H1 (cell line): ENCODE measurements at regions not wholly inside any gene's neighbourhood (a gene's known extent, or its start where the extent isn't known, plus 50 kb on each side); places are given as distances from the start of the nearest gene placed in this dataset.

Experiments used
- CTCF ChIA-PET: fragments of 300-600 bp; sonication (Branson Sonifier 250); formaldehyde crosslinking; loops from one replicate; lab custom pipeline; 2021; ENCODE audit not compliant: partially characterized antibody; lab: Charles Lee
- POLR2A ChIA-PET: fragments of 300-600 bp; sonication (Branson Sonifier 250); formaldehyde crosslinking; loops from one replicate; lab custom pipeline; 2021; ENCODE audit warnings: inconsistent platforms; ENCODE audit not compliant: partially characterized antibody; lab: Charles Lee
- DNase-seq, 2 experiments: peaks; one replicate each; pipeline versions ENCODE4 v3.0.0 to v3.0.0-alpha.2; 2010 to 2022; ENCODE audit warnings: low spot score in 2 of 2, low read depth in 1 of 2, mixed read lengths in 1 of 2
- FAIRE-seq: peaks from 2 replicates; lab custom pipeline; 2011; peaks lifted over from hg19 to GRCh38; lab: Jason Lieb, UNC
- H2AFZ ChIP-seq: 2 replicates; pipeline ENCODE4 v1.8.1; 2012; ENCODE audit warnings: low read length, inconsistent platforms
- H2AK5ac ChIP-seq: 2 replicates; pipeline ENCODE4 v1.6.1; 2013; ENCODE audit warnings: low read depth, low read length
- H2BK120ac ChIP-seq: replicated peaks from 2 replicates; pipeline ENCODE3; 2013; ENCODE audit warnings: low read depth, low read length, inconsistent platforms
- H2BK12ac ChIP-seq: 2 replicates; pipeline ENCODE4 v1.6.1; 2013; ENCODE audit warnings: low read depth, low read length
- H2BK15ac ChIP-seq: 2 replicates; pipeline ENCODE4 v1.6.1; 2013; ENCODE audit warnings: low read length
- H2BK20ac ChIP-seq: 2 replicates; pipeline ENCODE4 v1.6.1; 2013; ENCODE audit warnings: low read length
- H2BK5ac ChIP-seq: 2 replicates; pipeline ENCODE4 v1.6.1; 2013; ENCODE audit warnings: low read depth, low read length
- H3K14ac ChIP-seq: 2 replicates; pipeline ENCODE4 v1.6.1; 2013; ENCODE audit warnings: inconsistent platforms; ENCODE audit not compliant: insufficient read length
- H3K18ac ChIP-seq: 2 replicates; pipeline ENCODE4 v1.6.1; 2013; ENCODE audit warnings: low read length; ENCODE audit errors: extremely low read depth
- H3K23ac ChIP-seq: 2 replicates; pipeline ENCODE4 v1.6.1; 2013; ENCODE audit warnings: inconsistent platforms; ENCODE audit not compliant: insufficient read length
- H3K23me2 ChIP-seq: 2 replicates; pipeline ENCODE4 v1.6.1; 2013; ENCODE audit warnings: low read depth, low read length
- H3K27ac ChIP-seq: 2 replicates; pipeline ENCODE4 v1.6.1; 2011; ENCODE audit warnings: low read depth, low read length, inconsistent platforms
- H3K27me3 ChIP-seq, 4 experiments: replicated peaks in 1 of 4; 1 replicate in 1 of 4; 2 replicates in 3 of 4; pipeline versions ENCODE4 v1.6.1 to v1.8.1; 2011 to 2013; ENCODE audit warnings: low read length in 3 of 4, mild to moderate bottlenecking in 3 of 4, inconsistent platforms in 2 of 4, mixed read lengths in 2 of 4, moderate library complexity in 1 of 4; ENCODE audit not compliant: control insufficient read depth in 3 of 4, insufficient read depth in 3 of 4; ENCODE audit errors: extremely low read depth in 1 of 4
- H3K36me3 ChIP-seq, 4 experiments: 2 replicates each; pipeline versions ENCODE4 v1.6.1 to v1.8.1; 2011 to 2013; ENCODE audit warnings: mild to moderate bottlenecking in 4 of 4, low read length in 3 of 4, moderate library complexity in 2 of 4, control low read depth in 1 of 4, inconsistent platforms in 1 of 4; ENCODE audit not compliant: insufficient read depth in 4 of 4, control insufficient read depth in 2 of 4
- H3K4ac ChIP-seq: replicated peaks from 2 replicates; pipeline ENCODE3; 2013; ENCODE audit warnings: low read length, low read depth, mixed read lengths, inconsistent platforms; ENCODE audit not compliant: insufficient read length
- H3K4me1 ChIP-seq, 4 experiments: replicated peaks in 1 of 4; 1 replicate in 1 of 4; 2 replicates in 3 of 4; pipeline versions ENCODE4 v1.6.1 to v1.8.1; 2011 to 2013; ENCODE audit warnings: low read length in 3 of 4, inconsistent platforms in 2 of 4, mixed read lengths in 1 of 4; ENCODE audit not compliant: insufficient read depth in 4 of 4, control insufficient read depth in 3 of 4
- H3K4me2 ChIP-seq, 2 experiments: 2 replicates each; pipeline versions ENCODE4 v1.6.1 to v1.8.1; 2011 to 2013; ENCODE audit warnings: low read depth in 2 of 2, low read length in 2 of 2, control low read depth in 1 of 2, inconsistent platforms in 1 of 2, mild to moderate bottlenecking in 1 of 2; ENCODE audit not compliant: insufficient read depth in 1 of 2
- H3K4me3 ChIP-seq, 4 experiments: fragments of 200-600, 300-600 bp in 1 of 4; sonication (generic), shearing (Covaris generic), sonication (Bioruptor Twin) in 1 of 4; 2 replicates each; pipeline versions ENCODE4 v1.5.1 to v1.8.1; 2011 to 2016; ENCODE audit warnings: low read length in 4 of 4, low read depth in 3 of 4, control low read depth in 2 of 4, inconsistent platforms in 2 of 4, mild to moderate bottlenecking in 2 of 4, mixed read lengths in 1 of 4, moderate library complexity in 1 of 4; ENCODE audit not compliant: insufficient read depth in 2 of 4; ENCODE audit errors: extremely low read depth in 1 of 4
- H3K56ac ChIP-seq: replicated peaks from 2 replicates; pipeline ENCODE3; 2013; ENCODE audit warnings: low read depth, mild to moderate bottlenecking, mixed read lengths, low read length, inconsistent platforms; ENCODE audit not compliant: insufficient read length
- H3K79me1 ChIP-seq: 2 replicates; pipeline ENCODE4 v1.6.1; 2013; ENCODE audit warnings: low read depth, low read length, control low read depth
- H3K79me2 ChIP-seq, 2 experiments: 2 replicates each; pipeline versions ENCODE4 v1.6.1 to v1.8.1; 2012 to 2013; ENCODE audit warnings: low read length in 2 of 2, mild to moderate bottlenecking in 2 of 2, inconsistent platforms in 1 of 2; ENCODE audit not compliant: insufficient read depth in 2 of 2, control insufficient read depth in 1 of 2
- H3K9ac ChIP-seq, 4 experiments: replicated peaks in 1 of 4; 1 replicate in 1 of 4; 2 replicates in 3 of 4; pipeline versions ENCODE4 v1.6.1 to v1.8.1; 2011 to 2013; ENCODE audit warnings: low read depth in 3 of 4, low read length in 3 of 4, control low read depth in 2 of 4, mild to moderate bottlenecking in 2 of 4, moderate library complexity in 2 of 4, inconsistent platforms in 1 of 4; ENCODE audit errors: extremely low read depth in 1 of 4
- H3K9me3 ChIP-seq, 2 experiments: 2 replicates each; pipeline versions ENCODE4 v1.6.1 to v1.8.1; 2012 to 2013; ENCODE audit warnings: mild to moderate bottlenecking in 2 of 2, moderate library complexity in 2 of 2, control low read depth in 1 of 2, inconsistent platforms in 1 of 2, low read depth in 1 of 2, low read length in 1 of 2, mixed read lengths in 1 of 2; ENCODE audit not compliant: insufficient read depth in 2 of 2
- H4K20me1 ChIP-seq, 2 experiments: replicated peaks in 1 of 2; 2 replicates each; pipeline versions ENCODE3 to v1.8.1; 2011 to 2013; ENCODE audit warnings: inconsistent platforms in 2 of 2, low read length in 2 of 2, mild to moderate bottlenecking in 1 of 2; ENCODE audit not compliant: insufficient read depth in 2 of 2, control insufficient read depth in 1 of 2
- H4K5ac ChIP-seq: 2 replicates; pipeline ENCODE4 v1.6.1; 2013; ENCODE audit warnings: low read length, low read depth, mixed read lengths, inconsistent platforms; ENCODE audit not compliant: insufficient read length
- H4K8ac ChIP-seq: 2 replicates; pipeline ENCODE4 v1.8.0; 2013; ENCODE audit warnings: mild to moderate bottlenecking, moderate library complexity, low read length, inconsistent platforms; ENCODE audit not compliant: insufficient read depth; ENCODE audit errors: extremely low read depth
- H4K91ac ChIP-seq: replicated peaks from 2 replicates; pipeline ENCODE3; 2013; ENCODE audit warnings: low read length, mixed read lengths, inconsistent platforms; ENCODE audit not compliant: insufficient read length
- ASH2L ChIP-seq: fragments of 200-600, 300-600 bp; sonication (generic); IDR thresholded peaks from one replicate; pipeline ENCODE4 v1.7.1; 2017; ENCODE audit warnings: low read length
- ATF3 ChIP-seq: IDR thresholded peaks from 2 replicates; pipeline ENCODE4 v1.6.1; 2011; ENCODE audit warnings: low read depth, mild to moderate bottlenecking, low read length; ENCODE audit not compliant: insufficient read depth
- BRCA1 ChIP-seq: IDR thresholded peaks from 2 replicates; pipeline ENCODE4 v1.6.1; 2012; ENCODE audit warnings: low read depth, low read length, improper control_type of control experiment
- CEBPB ChIP-seq: IDR thresholded peaks from 2 replicates; pipeline ENCODE4 v1.6.1; 2012; ENCODE audit warnings: low read depth, low read length
- EP300 ChIP-seq, 2 experiments: IDR thresholded peaks; 1 replicate in 1 of 2; 2 replicates in 1 of 2; pipeline ENCODE4 v1.6.1; 2011 to 2012; ENCODE audit warnings: low read depth in 2 of 2, low read length in 2 of 2, mild to moderate bottlenecking in 2 of 2, borderline replicate concordance in 1 of 2, inconsistent platforms in 1 of 2, moderate library complexity in 1 of 2
- EZH2 ChIP-seq: fragments of 200-600 bp; sonication (generic); IDR thresholded peaks from 2 replicates; pipeline ENCODE4 v1.7.1; 2012; ENCODE audit warnings: low read depth, mild to moderate bottlenecking, moderate library complexity, low read length, inconsistent platforms; ENCODE audit not compliant: severe bottlenecking
- GTF2F1 ChIP-seq: IDR thresholded peaks from 2 replicates; pipeline ENCODE4 v1.6.1; 2012; ENCODE audit warnings: low read depth, low read length, improper control_type of control experiment, borderline replicate concordance
- JUND ChIP-seq: IDR thresholded peaks from 2 replicates; pipeline ENCODE4 v1.6.1; 2011; ENCODE audit warnings: mild to moderate bottlenecking, improper control_type of control experiment, low read length
- KDM1A ChIP-seq: fragments of 200-600, 300-600 bp; sonication (generic); IDR thresholded peaks from 2 replicates; pipeline ENCODE4 v1.7.1; 2016; ENCODE audit warnings: mild to moderate bottlenecking, low read length, borderline replicate concordance
- KDM4A ChIP-seq: IDR thresholded peaks from one replicate; pipeline ENCODE4 v1.7.1; 2012; ENCODE audit warnings: low read depth, mild to moderate bottlenecking, moderate library complexity, low read length, inconsistent platforms; ENCODE audit not compliant: severe bottlenecking
- KDM5A ChIP-seq: fragments of 200-600 bp; IDR thresholded peaks from 2 replicates; pipeline ENCODE4 v1.7.1; 2012; ENCODE audit warnings: mild to moderate bottlenecking, low read length, inconsistent platforms, mixed read lengths
- RNF2 ChIP-seq: fragments of 200-900, 300-1000 bp; sonication (generic); IDR thresholded peaks from 2 replicates; pipeline ENCODE4 v1.7.1; 2016; ENCODE audit warnings: borderline replicate concordance, low read depth, mild to moderate bottlenecking, antibody characterized with exemption, low read length; ENCODE audit not compliant: poor library complexity, severe bottlenecking; ENCODE audit errors: missing control alignments
- SIX5 ChIP-seq: IDR thresholded peaks from 2 replicates; pipeline ENCODE4 v1.6.1; 2011; ENCODE audit warnings: mild to moderate bottlenecking, low read depth, low read length
- SP2 ChIP-seq: IDR thresholded peaks from 2 replicates; pipeline ENCODE4 v1.6.1; 2012; ENCODE audit warnings: mild to moderate bottlenecking, low read length, inconsistent platforms
- WGBS, 2 experiments: shearing (Covaris generic) in 1 of 2; methylation state at CpG; one replicate each; pipeline versions ENCODE4 v1.1.6 to v1.1.7; 2013 to 2015; ENCODE audit warnings: low lambda C conversion rate in 2 of 2, mixed read lengths in 2 of 2, inconsistent platforms in 1 of 2, low coverage in 1 of 2, missing lambda C conversion rate in 1 of 2; ENCODE audit not compliant: insufficient replicate concordance in 2 of 2, insufficient coverage in 1 of 2, insufficient read length in 1 of 2; ENCODE audit errors: extremely low coverage in 1 of 2, missing lambda C conversion rate in 1 of 2; 5-methylcytosine and 5-hydroxymethylcytosine counted together

- Histone ChIP-seq H3K4me3 (no peak overlapping the region), H2AFZ (no peak overlapping the region), H3K9me3 (no peaks in the 10 kb centered on the region), H4K5ac (no peak overlapping the region), H2AK5ac (no peak overlapping the region), H3K14ac (no peak overlapping the region), H3K36me3 (no peaks in the 10 kb centered on the region), H3K4me2 (no peak overlapping the region), H4K91ac (no peak overlapping the region), H4K8ac (no peak overlapping the region), H3K4ac (no peak overlapping the region), H3K9ac (no peak overlapping the region), H2BK120ac (no peak overlapping the region), H2BK15ac (no peak overlapping the region), H3K56ac (no peak overlapping the region), H3K4me1 (peaks cover 0 to 13% (median 1%) of the 10 kb centered on the region in 4 experiments; a peak in 4 of 7 replicates), H3K27ac (no peak overlapping the region), H3K23ac (no peak overlapping the region), H4K20me1 (no peaks in the 10 kb centered on the region), H2BK12ac (no peak overlapping the region), H3K79me2 (no peaks in the 10 kb centered on the region), H3K79me1 (no peaks in the 10 kb centered on the region), H3K27me3 (peaks cover 0 to 36% (median 14%) of the 10 kb centered on the region in 4 experiments; a peak in 6 of 7 replicates), H3K23me2 (peaks cover 2% of the 10 kb centered on the region), H2BK5ac (no peak overlapping the region), H3K18ac (no peak overlapping the region), H2BK20ac (no peak overlapping the region)
- WGBS, 2 experiments, result 94% methylated on average over 4 of the region's 4 CpGs; no CpG with 5 or more reads in 1 of the 2 experiments
- CTCF ChIA-PET, result interaction anchor here (2.4 to 12.4 kb wide), 3 partner anchors 15 to 597 kb away, joined by 6 to 102 read pairs (median 6); no protein-coding TSS in a partner anchor
- no peak for FAIRE-seq
- POLR2A ChIA-PET, result interaction anchor here (1.1 to 1.3 kb wide), 2 partner anchors 111 to 609 kb away, joined by 3 read pairs; a partner anchor contains a TSS
- DNase-seq, result no peak
- no peak for TF ChIP-seq JUND
- TF ChIP-seq EZH2, result no peak
- no peak for TF ChIP-seq KDM4A
- no peak for TF ChIP-seq BRCA1
- no peak for TF ChIP-seq ATF3
- no peak for TF ChIP-seq GTF2F1
- no peak for TF ChIP-seq EP300 (IDR thresholded peaks at IDR 0.05; ENCODE audit: borderline replicate concordance in 1 of 2, low read depth in 2 of 2, low read length in 2 of 2)
- TF ChIP-seq RNF2, result no peak
- no peak for TF ChIP-seq SP2
- no peak for TF ChIP-seq ASH2L
- TF ChIP-seq KDM5A, result no peak
- no peak for TF ChIP-seq CEBPB
- TF ChIP-seq SIX5, result no peak
- TF ChIP-seq KDM1A, result no peak
Observed at GRCh38 chr6:27755768-27756167, 156.4 kb downstream of the OR2B2 start.
